ENCODE measurements at regions not wholly inside any gene's neighbourhood (a gene's known extent, or its start where the extent isn't known, plus 50 kb on each side); places are given as distances from the start of the nearest gene placed in this dataset.

DNA sequence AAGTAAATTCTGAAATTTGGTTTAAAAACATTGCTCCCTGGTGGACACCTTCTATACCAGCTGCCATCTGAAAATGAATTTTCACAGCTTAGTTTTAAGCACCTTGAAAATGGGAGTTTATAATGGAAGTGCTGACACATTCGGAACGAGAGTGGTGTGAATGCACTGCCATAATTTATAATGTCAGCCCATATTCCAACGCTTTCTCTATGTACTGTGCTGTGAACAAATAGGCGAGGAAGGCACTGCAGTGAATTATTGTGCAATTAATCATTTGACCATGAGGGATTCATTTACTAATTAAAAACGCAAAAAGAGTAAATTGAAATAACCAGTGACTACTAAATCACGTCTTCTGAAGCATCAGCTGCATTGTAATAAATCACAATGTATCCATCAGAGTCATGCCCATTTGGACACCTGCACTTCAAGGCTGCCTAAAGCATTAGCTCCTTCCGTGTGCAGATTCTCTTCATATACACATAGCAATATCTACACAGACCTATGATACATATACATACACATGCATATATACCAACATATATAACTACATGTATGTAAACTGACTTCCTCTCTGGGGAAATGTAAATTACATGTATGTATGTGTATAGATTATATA lies 699.8 kb downstream of the GALR1 start:
- DNase-seq = no peak

DNA sequence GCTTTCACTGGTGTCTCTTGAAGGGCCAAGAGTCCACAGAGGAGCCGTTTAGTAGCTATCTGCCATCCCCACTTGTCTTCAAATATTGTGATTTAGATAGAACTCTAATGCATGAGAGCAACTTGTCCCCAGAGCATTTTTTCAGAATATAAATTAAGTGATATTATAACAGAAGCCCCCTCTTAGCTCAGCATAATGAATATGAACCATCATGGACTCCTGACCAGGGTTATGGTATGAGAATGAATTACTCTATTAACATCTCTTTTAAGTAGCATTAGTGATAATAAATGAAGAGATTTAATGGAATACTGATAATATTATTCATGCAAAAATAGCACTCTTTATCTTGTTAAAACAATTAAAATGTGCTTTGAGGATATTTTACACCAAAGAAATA lies 709.6 kb downstream of the GALR1 start:
- no peak for DNase-seq

DNA sequence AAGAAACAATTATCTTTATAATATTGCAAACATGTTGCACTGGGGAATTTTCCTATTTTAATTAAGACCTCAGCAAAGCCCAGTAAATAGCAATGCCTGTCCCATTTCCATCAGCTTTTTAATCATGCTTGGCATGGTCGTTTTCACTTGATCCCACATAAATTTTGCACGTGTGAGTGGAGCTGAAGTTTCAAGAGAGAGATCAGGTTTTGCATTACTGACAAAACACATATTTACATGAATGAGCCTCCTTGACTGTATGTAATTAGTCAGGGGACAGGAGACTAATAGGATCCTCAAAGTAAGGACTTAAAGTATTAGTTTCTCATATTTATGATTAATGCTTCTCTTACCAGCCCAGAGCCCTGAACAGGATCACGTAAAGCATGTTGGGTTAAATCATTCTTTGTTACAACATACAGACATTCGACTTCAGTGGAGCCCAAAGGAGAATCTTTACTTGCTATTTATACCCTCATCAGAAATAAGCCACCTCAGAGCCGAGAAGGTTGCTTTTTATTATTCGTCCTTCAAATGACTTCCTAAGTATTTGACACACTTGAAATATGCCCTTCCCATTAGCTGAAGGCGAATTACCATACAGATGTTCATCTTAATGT lies 711.3 kb downstream of the GALR1 start:
- DNase-seq = no peak

DNA sequence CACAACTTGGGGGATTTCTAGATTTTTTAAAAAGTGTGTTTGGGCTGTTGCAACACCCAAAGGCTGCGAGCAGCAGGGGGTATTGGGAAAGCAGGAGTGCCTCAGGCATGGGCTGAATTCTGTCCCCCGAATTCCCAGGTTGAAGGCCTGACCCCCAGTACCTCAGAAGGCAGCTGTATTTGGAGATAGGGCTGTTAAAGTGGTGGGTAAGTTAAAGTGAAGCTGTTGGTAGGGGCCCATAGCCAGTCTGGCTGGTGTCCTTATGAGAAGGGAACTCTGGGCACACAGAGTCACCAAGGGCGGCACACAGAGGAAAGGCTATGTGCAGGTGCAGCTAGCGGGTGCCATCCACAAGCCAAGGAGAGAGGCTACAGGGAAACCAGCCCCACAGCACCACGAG lies 717.4 kb downstream of the GALR1 start:
- DNase-seq = no peak

DNA sequence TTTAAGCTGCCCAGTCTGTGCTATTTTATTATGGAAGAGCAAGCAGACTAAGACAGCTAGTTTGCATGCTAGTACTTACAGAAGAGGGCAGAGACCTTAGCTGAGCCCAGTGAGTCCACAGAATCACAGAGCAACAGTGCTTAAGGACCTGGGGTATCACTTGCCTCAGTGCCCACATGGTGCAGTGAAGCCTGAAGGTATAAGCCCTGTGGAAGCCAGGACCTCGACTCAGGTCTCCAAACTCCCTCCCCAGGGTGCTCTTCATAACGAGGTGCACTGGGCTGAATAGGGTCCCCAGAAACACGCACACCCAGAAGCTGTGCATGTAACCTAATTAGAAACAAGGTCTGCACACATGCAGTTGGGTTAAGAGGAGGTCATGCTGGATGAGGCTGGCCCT lies 718.1 kb downstream of the GALR1 start:
- DNase-seq = no peak

DNA sequence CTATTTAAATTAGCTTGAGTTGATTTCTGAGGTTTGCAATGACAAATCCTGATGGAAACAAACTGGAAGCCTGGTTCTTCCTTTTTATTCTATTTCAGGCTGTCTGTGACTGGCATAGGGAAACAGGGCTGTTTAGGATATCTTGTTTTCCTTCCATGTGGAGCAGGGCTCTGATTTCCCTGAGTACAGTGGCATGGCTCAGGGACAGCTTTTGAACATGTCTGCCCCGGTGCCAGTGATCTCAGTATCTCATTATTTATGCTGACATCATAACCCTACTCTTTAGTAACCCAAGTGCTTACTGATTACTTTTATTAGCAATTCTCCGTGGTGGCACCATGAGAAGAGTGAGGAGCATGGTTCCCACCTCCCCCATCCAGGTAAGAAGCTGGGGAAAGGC lies 720.3 kb downstream of the GALR1 start:
- no peak for DNase-seq

DNA sequence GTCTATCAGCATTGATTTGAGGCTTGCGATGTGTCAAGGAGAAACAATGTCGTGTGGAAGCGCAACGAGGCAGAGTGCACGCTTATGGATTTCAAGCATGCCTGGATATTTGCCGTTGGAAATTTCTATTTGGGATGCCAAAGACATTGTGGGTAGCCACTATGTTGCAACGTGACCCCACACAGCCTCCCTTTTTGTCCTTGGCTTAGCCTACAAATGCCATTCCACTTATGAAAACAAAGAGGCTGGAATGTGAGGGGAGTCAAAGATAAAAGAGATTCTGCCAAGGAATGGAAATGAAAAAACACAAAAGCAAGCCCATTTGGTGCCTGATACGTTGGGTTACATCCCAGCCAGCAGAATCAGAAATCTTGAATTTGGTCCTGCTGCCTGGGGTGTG lies 721.2 kb downstream of the GALR1 start:
- no peak for DNase-seq

DNA sequence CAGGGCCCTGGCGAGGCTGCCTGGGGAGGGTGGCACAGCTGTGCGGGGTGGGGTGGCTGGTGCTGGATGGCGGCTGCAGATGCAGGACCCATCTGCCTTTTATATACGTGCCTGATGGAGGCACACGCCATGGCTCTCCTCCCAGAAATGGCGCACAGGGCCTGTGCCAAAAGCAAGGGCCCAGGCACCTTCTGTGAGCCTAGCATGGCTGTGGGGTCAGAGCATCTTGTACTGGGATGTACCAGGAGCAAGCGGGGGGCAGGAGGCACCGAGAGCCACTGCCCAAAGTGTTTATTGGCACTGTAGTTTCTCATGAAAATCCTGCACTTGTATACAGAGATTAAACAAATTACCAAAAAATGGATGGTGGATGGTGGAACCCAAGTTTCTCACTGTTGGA lies 724.1 kb downstream of the GALR1 start:
- no peak for DNase-seq

DNA sequence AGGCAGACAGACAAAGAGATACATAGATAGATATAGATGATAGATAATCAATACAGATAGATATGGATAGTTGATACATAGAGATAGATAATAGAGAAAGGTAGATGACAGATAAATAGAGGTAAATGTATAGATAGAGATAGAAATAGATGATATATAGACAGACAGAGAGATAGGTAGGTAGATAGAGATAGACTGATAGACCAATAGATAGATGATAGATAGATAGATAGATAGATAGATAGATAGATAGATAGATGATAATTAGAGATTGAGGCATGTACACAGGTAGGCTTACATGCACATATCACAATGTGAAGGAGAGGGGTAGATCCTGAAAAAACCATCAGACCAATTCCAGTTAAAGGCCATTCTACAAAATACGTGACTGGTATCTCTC lies 724.7 kb downstream of the GALR1 start:
- DNase-seq = no peak

DNA sequence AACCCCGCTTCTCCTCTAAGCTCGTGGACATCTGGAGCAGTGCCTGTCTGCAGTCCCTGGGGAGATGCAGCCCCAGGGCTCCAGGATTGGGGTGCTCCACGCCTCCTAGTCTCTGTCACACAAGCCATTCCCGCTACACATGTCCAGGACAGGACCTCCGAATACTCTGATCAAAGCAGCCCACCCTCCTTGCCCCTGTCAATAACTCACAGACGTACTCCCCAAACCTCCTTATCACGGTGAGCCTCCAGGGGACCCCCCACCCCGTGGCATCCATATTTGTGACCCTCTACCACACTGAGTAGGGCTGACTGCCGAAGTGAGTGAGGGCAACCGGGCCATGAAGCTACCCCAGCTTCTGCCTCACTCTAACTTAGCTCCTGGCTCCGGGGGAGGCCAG lies 727.7 kb downstream of the GALR1 start:
- no peak for DNase-seq

DNA sequence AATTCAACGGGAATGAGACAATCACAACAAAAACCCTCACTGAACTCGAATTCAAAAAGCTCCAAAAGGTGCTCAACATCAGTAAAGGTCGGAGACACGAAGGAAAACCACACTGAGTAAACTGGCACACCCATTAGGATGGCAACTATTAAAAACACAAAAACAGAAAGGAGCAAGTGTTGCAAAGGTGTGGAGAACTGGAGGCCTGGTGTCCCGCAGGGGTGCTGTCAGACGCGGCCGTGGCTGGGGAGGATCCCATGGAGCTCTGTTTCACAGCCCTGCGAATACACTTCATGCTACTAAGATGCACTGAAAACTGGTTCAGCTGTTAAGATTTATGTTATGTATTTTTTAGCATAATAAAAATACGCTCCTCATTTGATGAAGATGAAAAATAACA lies 730.6 kb downstream of the GALR1 start:
- no peak for DNase-seq

DNA sequence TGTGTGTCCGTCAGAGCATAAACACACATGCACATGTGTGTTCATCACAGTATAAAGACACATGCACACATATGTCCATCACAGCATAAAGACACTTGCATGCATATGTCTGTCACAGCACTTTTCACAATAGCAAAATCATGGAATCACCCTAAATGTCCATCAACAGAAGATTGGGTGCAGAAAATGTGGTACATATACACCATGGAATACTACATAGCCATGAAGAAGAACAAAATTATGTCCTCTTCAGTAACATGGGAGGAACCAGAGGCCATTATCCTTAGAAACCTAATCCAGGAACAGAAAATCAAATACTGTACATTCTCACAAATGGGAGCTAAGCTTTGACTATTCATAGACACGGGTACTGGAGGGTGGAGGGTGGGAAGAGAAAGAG lies 732.2 kb downstream of the GALR1 start:
- DNase-seq = no peak

DNA sequence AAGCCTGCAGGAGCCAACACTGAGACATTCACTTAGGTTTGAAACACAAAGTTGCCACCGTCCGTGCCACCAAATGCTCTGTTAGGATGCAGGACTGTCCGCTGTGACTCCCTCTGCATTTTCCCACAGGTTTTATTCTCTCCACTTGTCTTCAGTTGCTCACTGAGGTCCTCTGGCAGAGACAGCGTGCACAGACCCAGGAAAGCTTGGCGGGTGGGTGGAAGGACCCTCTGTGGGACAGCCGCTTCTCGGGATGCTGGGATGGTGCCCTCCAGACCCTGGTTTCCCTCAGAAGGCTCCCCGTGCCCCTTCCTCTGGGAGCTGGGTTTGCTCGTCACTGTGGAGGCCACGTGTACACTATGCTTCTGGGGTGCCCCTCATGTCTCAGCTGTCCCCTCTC lies 733.6 kb downstream of the GALR1 start:
- no peak for DNase-seq

DNA sequence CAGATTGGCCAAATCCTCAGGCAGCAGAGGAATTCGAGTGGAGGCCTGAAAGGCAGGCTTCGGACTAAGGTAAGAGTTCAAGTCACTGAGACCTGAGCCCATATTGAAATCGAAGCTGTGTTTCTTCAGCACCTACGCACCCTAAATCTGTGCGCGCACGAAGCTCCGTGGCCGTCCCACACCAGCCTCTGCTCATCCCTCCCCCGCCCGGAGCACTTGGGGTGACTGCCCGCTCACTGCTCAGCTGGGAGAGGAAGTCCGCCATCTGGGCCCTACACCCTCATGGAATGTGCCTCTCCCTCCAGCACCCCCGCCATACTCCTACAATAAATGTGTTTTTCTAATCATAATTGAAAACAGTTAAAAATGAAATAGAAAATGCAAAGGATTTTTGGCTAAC lies 734.5 kb downstream of the GALR1 start:
- no peak for DNase-seq

DNA sequence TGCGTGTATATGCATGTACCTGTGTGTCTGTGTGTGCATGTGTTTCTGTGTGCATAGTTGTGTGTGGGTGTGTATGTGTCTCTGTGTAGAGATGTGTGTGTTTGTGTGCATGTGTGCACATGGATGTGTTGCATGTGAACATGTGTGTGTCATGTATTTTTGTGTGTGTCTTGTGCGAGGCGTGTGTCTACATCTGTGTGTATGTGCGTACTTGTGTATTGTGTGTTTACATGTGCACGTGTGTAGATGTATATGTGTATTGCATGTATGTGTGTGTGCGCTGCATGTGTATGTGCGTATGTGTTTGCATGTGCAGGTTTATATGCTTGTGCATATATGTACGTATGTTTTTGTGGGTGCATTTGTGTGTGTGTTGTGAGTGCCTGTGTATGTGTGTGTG lies 735.2 kb downstream of the GALR1 start:
- DNase-seq = no peak

DNA sequence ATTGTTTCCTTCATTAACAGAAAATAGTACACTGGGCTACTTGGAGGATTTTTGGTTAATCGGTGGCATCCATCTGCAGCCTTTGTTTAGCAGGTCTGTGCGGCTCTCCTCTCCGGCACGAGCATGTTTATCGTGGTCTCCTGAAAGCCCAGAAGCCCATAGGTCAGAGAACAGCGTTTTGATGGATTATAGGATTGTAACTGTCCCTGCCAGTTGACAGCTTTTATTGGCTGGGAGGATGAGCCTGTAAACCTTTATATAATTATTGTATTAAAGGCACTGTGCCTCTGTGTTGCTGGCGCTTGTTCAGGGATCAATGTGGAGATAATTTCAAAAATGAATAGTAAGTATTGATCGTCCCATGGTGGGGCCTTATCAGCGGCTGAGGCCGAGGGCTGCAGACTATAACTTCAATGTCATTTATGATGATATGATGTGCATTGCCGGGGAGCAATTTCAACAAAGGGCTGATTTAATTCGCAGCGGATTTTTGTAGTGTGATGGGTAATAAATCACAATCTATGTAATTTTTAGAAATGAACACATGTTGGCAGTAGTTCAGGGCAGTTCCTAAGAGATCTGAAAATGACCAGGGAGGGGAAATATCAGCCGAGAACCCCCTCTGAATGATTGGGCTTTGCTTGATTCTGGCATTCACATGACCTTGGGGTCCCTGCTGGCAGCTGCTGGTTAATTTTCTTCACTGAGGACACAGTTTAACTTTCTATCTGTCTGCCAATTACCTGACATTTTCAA lies 736.1 kb downstream of the GALR1 start:
- no peak for DNase-seq

DNA sequence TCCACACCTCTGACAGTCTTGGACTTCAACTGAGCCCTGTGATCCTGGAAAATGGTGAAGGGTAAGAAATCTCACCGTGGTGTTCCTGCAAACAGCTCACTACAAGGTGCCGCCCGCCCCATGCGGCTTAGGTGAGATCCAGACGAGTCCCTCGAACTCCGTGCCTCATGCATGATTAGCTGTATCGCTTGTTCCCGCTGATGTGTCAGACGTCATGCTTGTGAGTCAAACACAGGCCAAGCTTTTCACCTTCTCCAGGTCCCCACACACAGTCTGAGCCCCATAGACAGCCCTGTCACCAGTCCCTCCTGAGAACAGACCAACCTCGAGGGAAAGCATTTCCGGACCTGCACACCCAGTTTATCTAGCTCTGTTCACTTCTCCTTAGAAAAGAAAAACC lies 740.5 kb downstream of the GALR1 start:
- DNase-seq = no peak

DNA sequence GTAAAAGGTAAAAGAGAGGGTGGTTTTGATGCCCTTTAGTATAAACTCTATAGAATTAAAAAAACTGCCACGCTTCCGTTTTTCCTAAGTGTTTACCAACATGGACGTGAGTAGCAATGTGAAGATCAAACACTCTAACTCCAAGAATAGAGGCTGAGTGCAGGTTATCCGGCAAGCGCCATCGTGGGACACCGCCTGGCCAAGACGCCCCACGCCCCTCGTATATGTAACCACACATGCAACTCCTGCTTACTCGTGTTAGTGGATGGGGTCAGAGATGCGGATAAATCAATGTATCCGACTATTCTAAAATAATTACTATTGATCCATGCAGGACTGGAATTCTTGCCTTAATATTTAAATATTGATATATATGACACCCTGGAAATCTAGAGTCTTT lies 741.3 kb downstream of the GALR1 start:
- no peak for DNase-seq

DNA sequence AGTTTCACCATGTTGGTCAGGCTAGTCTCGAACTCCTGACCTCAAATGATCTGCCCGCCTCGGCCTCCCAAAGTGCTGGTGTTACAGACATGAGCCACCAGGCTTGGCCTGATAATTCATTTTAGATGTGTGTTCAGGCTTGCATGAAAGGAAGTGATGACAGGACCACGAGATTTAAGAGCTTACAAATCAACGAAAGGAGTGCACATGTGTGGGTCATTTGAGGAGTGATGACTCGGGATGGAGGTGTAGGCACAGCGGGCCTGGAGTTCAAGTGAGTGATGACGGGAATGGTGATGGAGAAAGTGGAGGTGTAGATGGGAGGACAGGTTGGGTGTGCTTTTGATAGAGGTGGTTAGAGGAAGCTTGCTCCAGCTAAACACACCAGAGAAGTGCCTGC lies 742.4 kb downstream of the GALR1 start:
- DNase-seq = no peak

DNA sequence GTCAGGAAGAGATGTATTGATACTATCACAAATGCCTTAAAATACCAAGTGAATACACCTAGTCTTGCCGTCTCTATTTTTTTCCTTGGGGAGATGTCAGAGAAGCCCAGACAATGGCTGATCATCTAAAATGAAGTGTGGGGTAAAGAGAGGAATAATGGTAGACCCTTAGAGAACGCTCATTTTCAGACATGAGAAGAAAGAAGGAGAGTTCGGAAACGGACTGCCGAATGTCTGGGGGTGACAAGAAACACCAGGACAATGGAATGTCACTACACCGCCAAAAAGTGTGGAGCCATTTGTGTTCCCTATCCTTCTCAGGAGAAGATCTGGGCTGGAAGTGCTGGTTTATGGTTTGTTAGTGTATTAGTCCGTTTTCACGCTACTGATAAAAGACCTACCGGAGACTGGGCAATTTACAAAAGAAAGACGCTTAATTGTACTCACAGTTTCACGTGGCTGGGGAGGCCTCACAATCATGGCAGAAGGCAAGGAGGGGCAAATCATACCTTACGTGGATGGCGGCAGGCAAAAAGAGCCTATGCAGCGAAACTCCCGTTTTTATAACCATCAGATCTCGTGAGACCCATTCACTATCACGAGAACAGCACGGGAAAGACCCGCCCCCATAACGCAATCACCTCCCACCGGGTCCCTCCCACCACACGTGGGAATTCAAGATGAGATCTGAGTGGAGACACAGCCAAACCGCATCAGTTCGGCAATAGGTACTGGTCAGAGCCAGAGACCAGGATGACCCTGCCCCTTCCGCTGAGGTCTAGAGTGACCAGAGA lies 743.7 kb downstream of the GALR1 start:
- no peak for DNase-seq

DNA sequence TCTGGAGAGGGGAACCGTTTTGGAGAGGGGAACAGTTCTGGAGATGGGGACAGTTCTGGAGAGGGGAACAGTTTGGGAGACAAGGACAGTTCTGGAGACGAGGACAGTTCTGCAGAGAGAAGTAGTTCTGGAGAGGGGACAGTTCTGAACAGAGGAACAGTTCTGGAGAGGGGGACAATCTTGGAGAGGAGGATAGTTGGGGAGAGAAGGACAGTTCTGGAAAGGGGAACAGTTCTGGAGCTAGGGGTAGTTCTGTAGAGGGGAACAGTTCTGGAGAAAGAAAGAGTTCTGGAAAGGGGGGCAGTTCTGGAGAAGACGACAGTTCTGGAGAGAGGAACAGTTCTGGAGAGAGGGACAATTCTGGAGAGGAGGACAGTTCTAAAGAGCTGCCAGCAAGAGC lies 745.9 kb downstream of the GALR1 start:
- no peak for DNase-seq

DNA sequence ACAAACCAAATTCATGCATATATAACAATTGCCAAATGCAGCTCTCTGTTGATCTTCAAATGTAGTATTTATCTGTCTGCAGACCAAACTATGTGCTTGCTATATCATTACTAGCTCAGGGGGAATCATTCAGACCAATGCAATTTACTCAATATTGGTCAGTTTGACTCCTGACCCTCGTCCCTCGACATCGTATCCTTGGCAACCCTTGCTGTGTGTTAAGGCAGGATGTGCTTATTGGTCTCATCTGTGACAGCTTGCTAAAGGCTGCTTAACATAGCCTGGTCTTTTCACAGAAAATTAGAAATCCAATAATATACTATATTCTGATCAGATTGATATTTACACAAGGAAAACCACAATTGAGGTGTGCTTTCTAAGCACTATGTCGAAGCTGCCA lies 747.1 kb downstream of the GALR1 start:
- no peak for DNase-seq

DNA sequence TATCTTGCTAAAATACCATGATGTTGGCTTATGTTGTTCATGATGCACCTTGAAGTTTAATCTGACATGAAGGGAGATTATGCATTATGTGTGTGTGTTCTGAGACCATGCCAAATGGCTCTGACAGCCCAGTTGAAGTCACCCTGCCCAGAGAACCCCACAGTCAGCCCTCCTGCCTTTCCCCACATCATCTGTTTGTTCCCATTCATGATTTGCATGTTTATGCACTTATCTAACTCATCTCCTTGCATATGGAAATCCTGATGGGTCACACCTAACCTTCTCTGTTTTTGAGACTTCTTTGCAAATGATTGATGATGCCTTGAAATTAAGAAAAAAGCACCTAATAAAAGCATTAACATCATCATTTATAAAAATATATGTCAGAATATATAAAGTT lies 752.2 kb downstream of the GALR1 start:
- DNase-seq = no peak

Measured in NCI-H1436 (cell line).